ENCODE measurements at regions not wholly inside any gene's neighbourhood (a gene's known extent, or its start where the extent isn't known, plus 50 kb on each side); places are given as distances from the start of the nearest gene placed in this dataset.

DNA sequence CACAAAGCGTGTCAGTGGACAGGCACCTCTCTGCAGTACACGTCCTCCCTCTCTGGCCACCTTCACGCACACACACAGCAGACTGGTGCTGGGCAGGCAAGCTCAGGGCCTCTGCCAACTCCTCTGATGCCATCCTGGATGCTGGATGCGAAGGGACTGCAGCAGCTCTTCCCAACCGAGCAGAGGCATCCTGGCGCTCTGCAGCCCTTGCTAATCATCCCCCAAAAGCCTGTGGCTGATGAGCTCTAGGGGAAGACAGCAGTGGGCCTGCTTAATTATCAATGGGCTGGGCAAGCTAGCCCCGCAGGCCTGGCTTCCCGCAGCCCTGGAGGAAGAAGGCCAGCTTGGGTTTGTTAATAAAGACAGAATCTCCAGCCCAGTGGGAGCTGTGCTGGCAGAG, 71.3 kb upstream of the TEX51 start:
- DNase-seq (ENCODE audit: low spot score): peak; percentile 75

DNA sequence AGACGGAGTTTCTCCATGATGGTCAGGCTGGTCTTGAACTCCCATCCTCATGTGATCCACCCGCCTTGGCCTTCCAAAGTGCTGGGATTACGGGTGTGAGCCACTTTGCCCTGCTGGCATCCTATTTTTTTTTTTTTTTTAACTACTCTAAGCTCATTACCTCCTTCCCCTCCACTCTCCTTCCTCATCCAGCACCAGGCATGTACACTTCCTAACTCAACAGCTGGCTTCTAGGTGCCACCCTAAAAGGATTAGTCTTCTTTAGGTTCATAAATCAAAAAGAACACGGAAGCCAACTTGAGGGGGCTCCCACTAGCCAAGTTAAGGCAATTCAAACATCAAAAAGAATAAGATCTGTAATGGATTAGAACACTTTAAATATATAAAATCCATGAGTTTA, 70.6 kb upstream of the TEX51 start:
- no peak for DNase-seq (ENCODE audit: low spot score)

DNA sequence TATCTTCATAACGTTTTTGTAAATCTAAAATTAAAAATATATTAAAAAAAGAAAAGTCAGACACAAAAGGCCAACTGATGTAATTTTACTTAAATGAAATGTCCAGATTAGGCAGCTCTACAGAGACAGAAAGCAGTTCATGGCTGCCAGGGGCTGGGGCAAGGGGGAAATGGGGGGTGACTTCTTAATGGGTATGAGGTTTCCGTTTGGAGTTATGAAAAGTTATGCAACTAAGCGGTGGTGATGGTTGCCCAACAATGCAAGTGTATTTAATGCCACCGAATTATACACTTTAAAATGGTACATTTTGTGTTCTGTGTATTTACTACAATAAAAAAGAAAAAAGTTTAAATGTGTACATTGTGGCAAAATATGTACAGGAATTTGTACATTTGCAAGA, 70.2 kb upstream of the TEX51 start:
- DNase-seq (ENCODE audit: low spot score): no peak

DNA sequence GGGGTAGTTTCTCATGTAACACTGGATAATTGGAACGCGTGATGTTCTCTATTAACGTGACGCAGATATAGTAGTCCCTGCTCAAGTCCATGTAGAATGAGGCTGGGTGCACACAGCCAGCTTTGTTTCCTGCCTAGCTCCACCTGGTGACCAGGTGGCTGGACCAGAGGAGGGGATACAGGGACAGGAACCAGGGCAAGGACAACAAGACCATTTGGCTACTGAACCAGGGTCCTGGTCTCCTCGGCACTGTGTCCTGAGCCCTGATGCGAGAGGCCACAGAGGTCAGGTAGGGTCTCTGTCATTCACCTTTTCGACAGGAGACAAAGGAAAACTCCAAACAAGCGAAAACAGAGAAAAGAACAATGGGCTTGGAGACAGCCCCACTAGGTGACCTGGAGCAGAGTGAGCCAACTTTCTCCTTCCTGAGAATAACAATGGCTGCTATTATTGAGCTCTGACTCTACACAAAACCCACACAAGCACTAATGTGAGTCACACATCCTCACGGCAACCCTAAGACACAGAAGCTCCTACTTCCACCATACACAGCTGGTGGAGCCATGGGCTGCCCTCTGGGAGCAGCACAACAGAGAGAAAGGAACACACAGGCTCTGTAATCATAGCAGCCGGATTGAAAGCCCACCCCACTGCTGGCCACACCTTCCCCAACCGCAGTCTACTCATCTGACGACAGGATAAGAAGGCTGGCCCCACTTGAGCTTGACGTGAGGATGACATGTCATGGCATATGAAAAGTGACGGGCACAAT, 67.3 kb upstream of the TEX51 start:
- DNase-seq (ENCODE audit: low spot score): no peak

DNA sequence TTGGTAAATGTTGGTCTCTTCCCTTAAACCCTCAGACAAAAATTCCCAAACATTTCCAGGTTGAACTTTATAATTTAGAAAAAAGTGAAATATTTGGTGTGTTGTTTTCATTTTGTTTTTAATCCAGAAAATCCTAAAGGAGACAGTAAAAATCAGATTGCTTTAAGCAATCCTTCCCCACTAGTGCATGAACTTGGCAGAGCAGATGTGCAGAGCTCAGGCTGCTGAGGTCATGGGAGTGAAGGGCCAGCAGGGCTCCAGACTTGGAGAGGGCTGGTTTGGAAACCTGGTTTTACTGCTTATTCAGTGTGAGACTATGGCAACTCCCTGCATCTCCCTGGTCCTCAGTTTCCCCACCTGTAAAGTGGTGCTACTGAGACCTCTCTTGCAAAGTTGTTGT, 66.7 kb upstream of the TEX51 start:
- DNase-seq (ENCODE audit: low spot score): no peak

DNA sequence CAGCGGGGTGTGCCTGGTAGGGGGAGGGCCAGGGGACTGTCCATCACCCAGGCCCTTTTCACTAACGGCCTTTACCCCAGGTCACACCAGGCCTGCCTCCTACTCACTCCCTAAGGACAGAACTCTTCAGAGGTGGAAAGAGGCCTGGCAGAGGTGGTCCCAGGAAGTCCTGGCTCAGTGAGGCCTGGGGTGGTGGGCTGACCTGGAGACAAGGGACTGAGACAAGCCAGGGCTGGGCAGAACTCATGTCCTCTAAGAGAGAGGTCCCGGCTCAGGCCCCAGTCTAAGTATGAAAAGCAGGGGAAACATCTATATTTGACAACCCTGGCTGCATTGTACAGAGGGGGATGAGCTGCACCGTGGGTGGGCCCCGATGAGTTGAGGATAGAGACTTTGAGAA, 65.9 kb upstream of the TEX51 start:
- DNase-seq (ENCODE audit: low spot score): no peak

DNA sequence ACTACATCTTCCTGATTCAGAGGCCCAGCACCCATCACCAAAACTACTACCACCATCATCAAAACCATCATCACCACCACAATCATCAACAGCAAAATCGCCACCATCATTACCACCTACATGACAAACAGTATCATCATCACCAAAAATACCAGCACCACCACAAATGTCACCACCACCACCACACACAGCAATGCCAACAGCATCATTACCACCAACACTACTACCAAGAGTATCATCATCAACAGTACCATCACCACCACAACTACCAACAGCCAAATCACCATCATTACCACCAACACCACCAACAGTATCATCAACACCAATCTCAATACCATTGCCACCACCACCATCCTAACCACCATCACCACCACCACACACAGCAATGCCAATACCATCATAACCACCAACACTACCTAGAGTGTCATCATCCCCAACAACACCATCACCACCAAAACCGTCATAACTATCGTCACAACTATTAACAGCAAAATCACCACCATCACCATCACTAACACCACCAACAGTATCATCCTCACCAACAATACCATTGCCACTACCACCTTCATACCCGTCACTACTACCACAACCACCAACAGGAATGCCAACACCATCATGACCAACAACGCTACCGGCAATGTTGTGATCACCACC, 64.6 kb upstream of the TEX51 start:
- DNase-seq (ENCODE audit: low spot score): no peak

DNA sequence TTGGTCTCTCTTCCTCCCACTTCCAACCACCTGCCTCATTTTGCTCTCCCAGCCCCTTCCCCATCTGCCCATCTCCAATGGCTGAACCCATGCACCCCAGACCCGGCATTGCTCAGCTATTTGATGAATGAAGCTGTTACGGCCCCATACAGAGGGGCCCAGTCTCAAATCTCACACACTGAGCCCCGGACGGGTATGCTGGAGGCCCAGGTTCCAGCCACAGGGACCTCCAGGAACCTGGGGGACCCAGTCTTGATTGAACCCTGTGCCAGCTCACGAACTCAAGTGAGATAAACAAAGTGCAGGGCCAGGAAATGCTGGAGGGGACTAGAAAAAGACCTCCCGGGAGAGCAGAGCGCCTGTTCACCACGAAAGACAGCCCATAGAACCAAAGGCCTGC, 63.4 kb upstream of the TEX51 start:
- no peak for DNase-seq (ENCODE audit: low spot score)

DNA sequence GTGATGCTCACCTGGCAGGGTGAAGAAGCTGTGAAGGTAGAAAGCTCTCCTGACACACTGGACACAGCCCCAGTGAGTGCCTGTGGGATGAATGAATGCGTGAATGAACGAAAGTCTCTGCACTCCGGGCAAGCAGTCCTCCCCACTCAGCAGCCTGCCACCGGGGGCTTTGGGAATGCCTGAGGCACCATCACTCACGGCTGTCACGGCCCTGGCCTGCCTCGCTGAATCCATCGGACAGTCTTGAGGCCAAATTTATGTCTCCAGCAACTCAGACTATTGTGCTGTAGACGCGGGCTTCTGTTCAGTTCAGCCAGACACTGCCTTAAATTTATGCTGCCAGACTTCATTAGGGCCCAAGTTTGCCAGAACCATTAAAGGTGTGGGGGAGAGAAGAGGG, 62.9 kb upstream of the TEX51 start:
- no peak for DNase-seq (ENCODE audit: low spot score)

DNA sequence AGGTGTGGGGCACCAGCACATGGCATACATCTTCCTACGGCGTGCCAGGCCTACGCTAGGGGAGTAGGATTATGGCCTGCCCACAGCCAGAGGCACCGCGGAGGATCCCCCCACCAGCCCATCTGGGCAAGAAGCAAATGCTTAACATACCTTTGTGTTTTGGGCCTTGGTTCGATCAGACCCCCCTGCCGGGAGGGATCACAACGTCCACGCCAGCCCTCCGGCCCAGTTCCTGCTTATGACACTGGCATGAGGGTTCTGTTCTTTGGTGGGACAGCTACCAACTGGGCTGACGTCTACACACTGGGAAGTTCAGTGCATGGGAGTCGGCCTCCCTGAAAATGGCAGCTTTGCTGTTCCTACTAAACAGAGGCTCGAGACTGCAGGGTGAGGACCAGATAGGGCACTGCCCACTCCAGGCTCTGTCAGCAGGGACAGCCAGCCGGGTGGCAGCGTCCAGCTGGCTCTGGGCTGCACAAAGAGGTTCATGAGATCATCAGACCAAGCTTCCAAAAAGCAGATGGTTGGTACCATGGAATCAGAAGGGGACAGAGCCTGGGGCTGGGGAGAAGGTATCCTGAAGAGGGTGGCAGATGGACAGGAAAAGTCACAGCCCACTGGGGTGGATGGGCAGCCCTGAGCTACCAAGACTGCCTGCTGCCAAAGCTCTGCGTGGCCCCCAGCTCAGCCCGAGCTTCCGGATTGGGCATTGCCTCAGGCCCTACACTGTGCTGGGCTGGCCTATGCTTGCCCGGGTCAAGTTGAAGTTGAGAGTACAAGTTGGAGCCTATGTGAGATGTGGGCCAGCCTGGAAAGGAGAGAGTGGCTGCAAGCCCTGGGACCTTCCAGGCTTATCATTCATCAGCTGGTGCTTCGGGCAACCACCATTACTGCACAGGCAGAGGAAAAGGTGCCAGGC, 61.7 kb upstream of the TEX51 start:
- DNase-seq (ENCODE audit: low spot score): no peak

DNA sequence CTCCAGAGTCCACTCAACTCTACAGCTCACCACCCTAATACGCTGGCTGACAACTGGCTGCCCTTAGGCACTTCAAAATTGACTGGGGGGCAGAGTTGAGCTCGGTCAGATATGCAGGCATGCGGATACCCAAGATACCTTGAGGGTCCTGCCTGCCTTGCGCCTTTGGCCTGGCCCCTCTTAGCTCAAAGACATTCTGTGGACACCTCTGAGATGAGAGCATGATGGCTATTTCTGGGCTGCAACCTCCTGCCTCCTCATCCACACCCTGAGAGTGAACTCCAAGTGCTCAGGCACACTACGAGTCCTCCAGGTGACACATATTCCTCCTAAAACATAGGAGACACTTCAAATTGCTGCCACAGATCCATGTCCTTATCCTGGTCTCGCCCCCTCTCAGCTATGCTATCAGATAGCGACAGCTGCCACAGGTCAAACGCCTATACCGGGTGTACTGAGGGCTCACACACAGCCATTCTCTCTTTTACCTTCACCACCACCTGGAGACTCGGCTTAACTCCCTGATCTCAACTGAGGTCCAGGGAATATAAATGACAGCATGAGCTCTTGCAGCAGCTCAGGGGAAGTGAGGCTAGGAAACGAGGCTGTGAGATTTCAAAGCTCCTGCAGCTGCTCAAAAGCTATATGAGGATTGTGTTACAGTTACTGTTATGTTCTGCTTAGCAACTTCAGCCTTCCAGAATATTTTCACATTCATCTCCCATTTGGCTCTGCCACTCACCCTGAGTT, 60.5 kb upstream of the TEX51 start:
- DNase-seq (ENCODE audit: low spot score): no peak

DNA sequence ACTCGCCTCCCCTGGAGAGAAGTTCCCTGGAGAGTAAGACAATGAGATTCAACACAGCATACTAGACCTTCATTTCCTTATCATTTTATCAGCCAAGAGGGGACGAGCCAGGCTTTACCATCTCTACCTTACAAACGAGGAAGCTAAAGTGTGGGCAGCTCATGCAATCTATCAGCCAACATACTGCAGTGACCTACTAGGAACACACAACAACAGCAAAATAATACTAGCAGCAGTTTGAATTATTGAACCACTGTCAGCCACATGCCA, 60.0 kb upstream of the TEX51 start:
- no peak for DNase-seq (ENCODE audit: low spot score)

DNA sequence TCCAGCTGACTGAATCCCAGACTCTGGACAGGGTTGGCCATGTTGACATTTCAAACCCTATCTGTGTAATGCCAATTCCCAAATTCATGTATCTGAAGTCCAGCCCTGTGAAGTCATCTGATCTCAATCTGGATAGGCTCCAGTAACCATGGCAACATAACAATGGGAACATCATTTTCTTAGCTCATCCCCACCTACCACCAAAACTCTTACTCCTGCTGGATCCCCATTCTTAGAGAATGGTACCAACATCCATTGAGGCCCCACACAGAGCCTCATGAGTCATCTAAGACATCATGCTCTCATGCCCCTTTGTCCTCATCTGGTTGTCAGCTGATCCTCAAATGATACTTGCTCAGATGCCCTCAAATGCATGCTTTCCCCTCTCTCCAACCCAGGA, 58.9 kb upstream of the TEX51 start:
- DNase-seq (ENCODE audit: low spot score): no peak

DNA sequence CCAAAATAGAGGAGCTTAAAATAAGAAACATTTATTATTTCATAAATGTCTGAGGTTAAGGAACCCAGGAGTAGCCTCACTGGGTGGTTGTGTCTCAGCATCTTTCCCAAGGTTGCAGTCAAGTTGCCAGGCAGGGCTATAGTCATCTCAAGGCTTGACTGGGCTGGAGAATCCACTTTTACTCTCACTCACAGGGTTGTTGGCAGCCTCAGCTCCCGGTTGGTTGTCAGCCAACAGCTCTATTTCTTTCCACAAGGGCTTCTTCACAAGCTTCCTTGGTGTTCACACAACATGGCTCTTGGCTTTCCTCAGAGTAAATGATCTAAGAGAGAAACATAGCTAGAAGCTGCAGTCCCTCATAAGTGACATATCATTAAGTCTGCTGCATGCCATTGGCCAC, 55.6 kb upstream of the TEX51 start:
- peak; percentile 4 for DNase-seq (ENCODE audit: low spot score)

DNA sequence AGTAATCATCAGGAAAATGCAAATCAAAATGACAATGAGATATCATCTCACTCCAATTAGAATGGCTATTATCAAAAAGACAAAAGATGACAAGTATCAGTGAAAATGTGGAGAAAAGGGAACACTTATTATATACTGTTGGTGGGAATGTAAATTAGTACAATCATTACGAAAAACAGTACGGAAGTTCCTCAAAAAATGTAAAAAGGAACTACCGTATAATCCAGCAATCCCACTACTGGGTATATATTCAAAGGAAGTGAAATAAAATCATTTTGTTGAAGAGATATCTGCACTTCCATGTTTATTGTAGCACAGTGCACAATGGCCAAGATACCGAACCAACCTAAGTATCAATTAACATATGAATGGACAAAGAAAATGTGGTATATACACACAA, 52.4 kb upstream of the TEX51 start:
- DNase-seq (ENCODE audit: low spot score): no peak

Data from cerebellar cortex (tissue), 1 donor.